ENCODE measurements at regions not wholly inside any gene's neighbourhood (a gene's known extent, or its start where the extent isn't known, plus 50 kb on each side); places are given as distances from the start of the nearest gene placed in this dataset.

DNA sequence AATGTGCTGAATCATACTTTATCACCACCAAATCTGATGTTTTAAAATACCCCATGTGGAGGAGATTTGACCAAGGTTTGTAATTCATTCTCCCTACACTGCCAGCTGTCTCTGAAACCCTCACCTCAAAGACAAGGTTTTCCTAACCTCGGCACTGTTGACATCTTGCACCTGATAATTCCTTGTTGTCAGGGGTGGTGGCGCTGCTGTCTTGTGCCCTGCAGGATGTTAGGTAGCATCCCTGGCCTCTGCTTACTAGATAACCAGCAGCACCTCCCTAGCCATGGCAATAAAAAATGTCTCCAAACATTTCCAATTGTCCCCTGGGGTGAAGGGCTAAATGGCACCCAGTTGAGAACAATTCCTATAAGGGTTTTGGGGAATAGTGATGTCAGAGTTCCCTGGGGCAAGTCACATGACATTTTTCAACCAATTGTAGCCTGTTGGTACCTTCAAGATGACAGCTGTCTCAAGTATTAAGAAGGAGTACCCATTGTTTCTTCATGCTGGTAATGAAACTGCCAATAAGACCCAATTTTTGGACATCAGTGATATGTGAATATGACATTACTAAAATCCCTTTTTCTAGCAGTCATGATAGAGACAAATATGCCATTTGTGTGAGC lies 160.6 kb upstream of the PLCXD3 start:
- no peak for DNase-seq

GRCh38 chr5:41670216-41670615 lies 159.8 kb upstream of the PLCXD3 start:
- no peak for DNase-seq

DNA sequence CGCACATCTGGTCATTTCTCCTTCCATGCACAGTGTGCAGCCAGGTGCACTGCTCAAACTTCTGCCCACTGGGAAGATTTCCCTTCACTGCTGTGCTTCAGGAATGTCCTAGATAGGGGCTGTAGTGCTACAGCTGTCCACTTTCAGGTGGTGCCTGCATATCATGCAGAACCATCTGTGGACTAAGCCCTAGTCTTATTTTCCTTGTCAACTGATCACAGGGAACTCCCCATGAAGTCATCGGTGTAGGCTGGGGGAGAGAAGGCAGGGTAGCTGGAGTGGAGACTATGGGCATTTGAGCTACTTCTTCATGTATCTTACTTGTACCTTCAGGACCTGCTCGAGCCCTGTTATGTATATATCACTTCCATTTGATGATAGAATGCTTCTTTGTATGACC lies 150.9 kb upstream of the PLCXD3 start:
- no peak for DNase-seq

- no peak for DNase-seq
These were observed 146.2 kb upstream of the PLCXD3 start for GRCh38 chr5:41656597-41656996.

DNA sequence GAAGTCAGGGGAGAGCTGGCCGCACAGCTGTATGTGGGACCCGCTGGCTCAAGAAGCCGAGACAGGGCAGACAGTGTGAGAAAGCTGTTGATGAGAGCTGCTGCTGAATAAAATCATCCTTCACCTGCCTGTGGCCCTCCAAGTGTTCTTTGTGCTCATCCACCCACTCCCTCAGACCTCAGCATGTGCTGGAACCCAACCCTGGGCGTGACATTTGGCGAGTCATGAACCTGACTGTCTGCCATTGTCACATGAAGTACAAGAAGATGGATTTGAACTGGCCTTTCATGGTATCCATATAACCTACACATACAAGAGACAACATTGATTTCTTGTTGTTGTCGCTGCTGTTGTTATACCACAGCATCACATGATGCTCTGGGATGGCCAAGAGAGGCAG lies 139.7 kb upstream of the PLCXD3 start:
- DNase-seq, result no peak

DNA sequence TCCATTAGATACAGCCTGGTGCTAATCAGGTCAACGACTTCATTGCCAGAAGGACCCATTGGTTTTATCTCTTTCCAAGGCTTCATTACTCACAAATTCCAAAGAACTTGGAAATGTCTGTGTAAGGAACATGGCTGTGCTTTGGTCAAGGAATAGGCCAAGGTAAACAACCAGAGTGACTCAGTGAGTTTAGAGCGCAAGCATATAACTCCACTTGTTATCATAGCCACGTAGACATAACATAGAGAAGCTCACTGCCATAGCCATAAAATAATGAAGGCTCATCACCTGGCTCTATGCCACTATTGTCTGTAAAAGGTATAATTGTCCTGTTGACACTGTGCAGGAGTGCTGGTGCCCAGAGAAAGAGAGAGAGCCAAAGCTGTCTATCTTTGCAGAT lies 139.3 kb upstream of the PLCXD3 start:
- DNase-seq, result no peak

DNA sequence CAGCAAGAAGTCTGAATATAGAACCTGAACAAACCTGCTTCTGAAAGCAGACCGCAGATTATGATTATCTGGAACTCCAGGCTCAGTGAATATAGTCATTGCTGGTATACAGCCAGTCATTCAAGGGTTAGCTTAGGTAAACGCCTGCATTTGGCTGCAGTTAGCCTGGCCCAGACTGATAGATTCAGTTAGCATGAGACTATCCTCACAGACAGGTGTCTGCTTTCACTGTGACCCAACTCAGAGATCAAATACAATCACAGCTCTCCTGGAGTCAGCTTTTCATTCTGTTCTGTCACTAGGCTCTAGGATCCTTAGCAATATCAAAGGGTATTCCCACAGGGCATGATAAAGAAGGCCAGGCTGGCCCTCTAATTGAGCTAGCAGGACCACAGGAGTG lies 138.6 kb upstream of the PLCXD3 start:
- DNase-seq, result no peak

- DNase-seq, result no peak
These were observed 131.2 kb upstream of the PLCXD3 start for GRCh38 chr5:41641621-41642020.

DNA sequence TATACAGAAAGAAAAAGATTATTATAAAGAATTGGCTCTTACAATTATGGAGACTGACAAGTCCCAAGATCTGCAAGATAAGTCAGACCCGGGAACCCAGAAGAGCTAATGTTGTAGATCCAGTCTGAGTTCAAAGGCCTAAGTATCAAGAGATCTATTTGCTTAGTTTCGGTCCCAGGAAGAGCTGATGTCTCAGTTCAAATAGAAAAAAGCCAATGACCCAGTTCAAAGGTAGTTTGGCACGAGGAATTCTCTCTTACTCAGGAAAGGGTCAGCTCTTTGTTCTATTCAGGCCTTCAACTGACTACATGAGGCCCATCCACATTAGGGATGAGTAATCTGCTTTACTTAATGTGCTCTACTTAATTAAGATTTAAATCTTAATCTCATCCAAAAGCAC lies 128.3 kb upstream of the PLCXD3 start:
- DNase-seq, result no peak

- DNase-seq, result no peak
These were observed 127.5 kb upstream of the PLCXD3 start for GRCh38 chr5:41637869-41638268.

GRCh38 chr5:41637424-41637823 lies 127.0 kb upstream of the PLCXD3 start:
- DNase-seq, result no peak

DNA sequence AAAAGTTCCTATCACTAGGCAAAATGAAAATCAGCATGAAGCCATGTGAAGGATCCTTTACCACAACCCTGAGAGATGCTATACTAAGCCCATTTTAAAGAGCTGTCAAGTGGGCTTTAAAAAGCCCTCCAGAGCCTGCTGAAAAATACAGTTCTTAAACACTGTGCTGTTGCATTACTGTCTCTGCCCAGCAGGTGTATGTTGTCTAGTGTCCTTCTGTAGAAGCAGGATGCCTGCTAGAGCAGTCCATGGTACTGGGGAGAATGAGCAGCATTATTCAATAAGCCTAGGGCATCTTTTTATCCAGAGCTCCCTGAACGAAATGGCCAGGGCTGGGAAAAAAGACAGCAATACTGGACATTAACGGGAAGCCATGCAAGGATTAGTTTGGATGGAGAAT lies 126.2 kb upstream of the PLCXD3 start:
- DNase-seq, result peak; percentile 22

DNA sequence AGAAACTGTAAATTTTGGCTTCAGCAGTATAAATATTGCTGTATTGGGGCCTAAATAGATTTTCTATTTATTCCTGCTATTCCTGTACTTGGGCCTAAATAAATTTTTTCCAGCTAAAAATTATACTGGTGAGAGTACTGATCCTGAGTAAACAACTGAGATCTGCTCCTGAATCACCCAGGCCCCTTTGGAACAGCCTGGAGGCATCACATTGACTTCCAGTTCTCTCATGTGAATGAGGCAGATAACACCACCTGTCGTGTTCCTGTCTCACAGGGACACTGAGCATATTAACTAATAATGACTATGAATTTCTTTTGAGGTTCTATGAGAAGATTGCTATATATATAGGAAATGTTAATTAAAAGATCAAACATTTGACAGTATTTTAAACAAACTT lies 119.5 kb upstream of the PLCXD3 start:
- DNase-seq, result no peak

GRCh38 chr5:41625571-41625970 lies 115.2 kb upstream of the PLCXD3 start:
- no peak for DNase-seq

DNA sequence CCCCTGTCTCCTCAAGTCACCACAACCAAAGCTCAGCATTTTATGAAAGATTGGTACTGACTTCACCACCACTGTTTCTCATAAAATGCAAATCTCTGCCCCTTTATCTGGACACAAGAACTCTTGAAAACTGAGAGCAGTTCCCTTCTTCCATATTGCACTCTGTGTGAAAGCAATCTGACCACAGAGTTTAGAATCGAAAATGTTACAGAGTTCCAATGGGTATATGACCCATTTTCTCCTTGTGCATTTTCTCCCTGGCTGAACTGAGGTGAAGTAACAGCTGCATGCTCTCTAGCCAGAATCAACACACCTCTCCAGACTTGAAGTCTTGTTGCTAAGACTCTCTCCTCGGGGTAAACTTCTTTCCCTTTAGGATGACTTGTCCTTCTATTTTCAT lies 111.0 kb upstream of the PLCXD3 start:
- DNase-seq, result no peak

GRCh38 chr5:41617843-41618515 lies 107.6 kb upstream of the PLCXD3 start:
- DNase-seq, result no peak

GRCh38 chr5:41610386-41610785 lies 100.0 kb upstream of the PLCXD3 start:
- no peak for DNase-seq

GRCh38 chr5:41600731-41601130 lies 90.3 kb upstream of the PLCXD3 start:
- no peak for DNase-seq

DNA sequence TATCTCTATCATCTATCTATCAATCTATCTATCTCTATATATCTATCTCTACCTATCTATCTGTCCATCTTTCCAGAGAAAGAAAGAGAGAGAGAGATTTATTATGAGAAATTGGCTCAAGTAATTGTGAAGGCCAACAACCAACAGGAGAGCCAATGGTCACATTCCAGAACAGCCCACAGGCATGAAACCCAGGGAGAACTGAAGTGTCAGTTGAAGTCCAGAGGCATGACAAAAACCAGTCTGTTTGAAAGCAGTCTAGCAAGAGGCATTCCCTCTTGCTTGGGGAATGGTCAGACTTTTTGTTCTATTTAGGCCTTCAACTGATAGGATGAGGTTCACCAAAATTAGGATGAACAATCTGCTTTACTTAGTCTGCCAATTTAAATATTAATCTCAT lies 87.6 kb upstream of the PLCXD3 start:
- DNase-seq, result no peak

DNA sequence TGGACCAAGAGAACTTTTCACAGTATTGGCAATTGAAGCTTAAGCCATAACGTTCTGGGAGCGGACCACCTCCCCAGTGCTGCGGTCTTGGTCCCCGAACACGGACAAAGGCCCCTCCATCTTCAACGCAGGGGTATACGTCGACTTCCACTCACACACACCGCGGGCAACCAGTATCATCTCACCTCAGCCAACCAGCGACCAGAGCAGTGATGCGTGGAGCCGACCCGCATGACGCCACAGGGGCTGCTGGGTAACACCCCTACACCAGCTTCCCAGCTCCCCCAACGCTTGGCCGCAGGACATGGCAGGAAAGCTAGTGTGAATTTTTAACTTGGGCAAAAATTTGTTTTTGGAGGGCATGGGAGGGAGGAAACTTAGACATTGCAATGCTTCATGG lies 77.3 kb upstream of the PLCXD3 start:
- no peak for DNase-seq

GRCh38 chr5:41575110-41575779 lies 64.8 kb upstream of the PLCXD3 start:
- no peak for DNase-seq

- DNase-seq, result no peak
These were observed 64.0 kb upstream of the PLCXD3 start for GRCh38 chr5:41574391-41574790.
